A673 (cell line): ENCODE measurements at regions not wholly inside any gene's neighbourhood (a gene's known extent, or its start where the extent isn't known, plus 50 kb on each side); places are given as distances from the start of the nearest gene placed in this dataset.

ENCODE experiments used
- BruUV-seq: library from RNA; stranded (reverse); fragments of 400-500 nt; replicated peaks from 2 replicates; lab custom pipeline; 2021; lab: Mats Ljungman, UMichigan
- CTCF ChIA-PET: fragments of 300-600 bp; sonication (Branson Sonifier 250); formaldehyde crosslinking; loops from one replicate; lab custom pipeline; 2022; ENCODE audit warnings: antibody characterized with exemption; lab: Charles Lee
- POLR2A ChIA-PET: fragments of 300-600 bp; sonication (Branson Sonifier 250); formaldehyde crosslinking; loops from one replicate; lab custom pipeline; 2022; ENCODE audit warnings: antibody characterized with exemption; ENCODE audit not compliant: low non-redundant PET; lab: Charles Lee
- DNase-seq: peaks from one replicate; pipeline ENCODE4 v3.0.0-alpha.2; 2015; ENCODE audit warnings: low spot score
- H3K27ac ChIP-seq: fragments of 200-600 bp; sonication (generic); 2 replicates; pipeline ENCODE4 v1.5.1; 2016; ENCODE audit warnings: mixed run types, low read depth, mild to moderate bottlenecking, mixed read lengths, antibody characterized with exemption, low read length; ENCODE audit not compliant: poor library complexity, severe bottlenecking
- H3K27me3 ChIP-seq: fragments of 200-600 bp; sonication (generic); replicated peaks from 2 replicates; pipeline ENCODE4 v1.6.1; 2017; ENCODE audit warnings: mixed run types, low read depth, mild to moderate bottlenecking, mixed read lengths, antibody characterized with exemption, low read length; ENCODE audit not compliant: insufficient read depth, poor library complexity
- H3K36me3 ChIP-seq: fragments of 200-600 bp; sonication (generic); 2 replicates; pipeline ENCODE4 v1.6.1; 2016; ENCODE audit warnings: mixed run types, mild to moderate bottlenecking, mixed read lengths, antibody characterized with exemption, low read length; ENCODE audit not compliant: insufficient read depth, poor library complexity, severe bottlenecking
- H3K4me1 ChIP-seq: fragments of 200-600 bp; sonication (generic); 2 replicates; pipeline ENCODE4 v1.6.1; 2017; ENCODE audit warnings: mixed run types, mild to moderate bottlenecking, mixed read lengths, antibody characterized with exemption, low read length; ENCODE audit not compliant: insufficient read depth, poor library complexity, severe bottlenecking
- H3K4me3 ChIP-seq: fragments of 200-600 bp; sonication (generic); 2 replicates; pipeline ENCODE4 v1.5.1; 2016; ENCODE audit warnings: low read depth, mixed run types, mild to moderate bottlenecking, mixed read lengths, low read length; ENCODE audit not compliant: poor library complexity, severe bottlenecking
- H3K9me3 ChIP-seq: fragments of 200-600 bp; sonication (generic); 2 replicates; pipeline ENCODE4 v1.6.1; 2016; ENCODE audit warnings: mixed run types, low read depth, mild to moderate bottlenecking, mixed read lengths, antibody characterized with exemption, low read length; ENCODE audit not compliant: poor library complexity, severe bottlenecking
- EZH2 ChIP-seq: fragments of 200-600 bp; sonication (generic); IDR thresholded peaks from 2 replicates; pipeline ENCODE4 v1.6.1; 2017; ENCODE audit warnings: borderline replicate concordance, low read depth, mild to moderate bottlenecking, mixed read lengths, antibody characterized with exemption, low read length; ENCODE audit not compliant: poor library complexity, severe bottlenecking
- intact Hi-C: fragments of 100-400 bp; cut with micrococcal nuclease; formaldehyde crosslinking; loops from one replicate; pipeline ENCODE4 v1.10.0; 2022; ENCODE audit not compliant: unreplicated experiment
- TF ChIP-seq, protein P1 (sequence below): fragments of 300-800, 200-600 bp; sonication (generic); conservative IDR thresholded peaks from 2 replicates; pipeline ENCODE4 v1.5.1; 2017; ENCODE audit warnings: low read depth, mild to moderate bottlenecking, antibody characterized with exemption, low read length, moderate library complexity, mixed read lengths

GRCh38 chr20:50366270-50367103 is 143.7 kb upstream of the PTPN1 start:
- Histone ChIP-seq H3K27ac (peak overlapping the region; percentile 91), H3K4me1 (peaks cover 20% of the 10 kb centered on the region), H3K36me3 (no peaks in the 10 kb centered on the region), H3K27me3 (no peaks in the 10 kb centered on the region), H3K9me3 (no peaks in the 10 kb centered on the region), H3K4me3 (no peak overlapping the region)
- BruUV-seq = no TSS peak
- peak; percentile 99 for DNase-seq
- POLR2A ChIA-PET = no interaction called here
- intact Hi-C loops = loop anchor here (1.0 to 2.0 kb wide), 2 partner anchors 86 to 411 kb away; no protein-coding TSS in a partner anchor
- TF ChIP-seq, protein P1, sequence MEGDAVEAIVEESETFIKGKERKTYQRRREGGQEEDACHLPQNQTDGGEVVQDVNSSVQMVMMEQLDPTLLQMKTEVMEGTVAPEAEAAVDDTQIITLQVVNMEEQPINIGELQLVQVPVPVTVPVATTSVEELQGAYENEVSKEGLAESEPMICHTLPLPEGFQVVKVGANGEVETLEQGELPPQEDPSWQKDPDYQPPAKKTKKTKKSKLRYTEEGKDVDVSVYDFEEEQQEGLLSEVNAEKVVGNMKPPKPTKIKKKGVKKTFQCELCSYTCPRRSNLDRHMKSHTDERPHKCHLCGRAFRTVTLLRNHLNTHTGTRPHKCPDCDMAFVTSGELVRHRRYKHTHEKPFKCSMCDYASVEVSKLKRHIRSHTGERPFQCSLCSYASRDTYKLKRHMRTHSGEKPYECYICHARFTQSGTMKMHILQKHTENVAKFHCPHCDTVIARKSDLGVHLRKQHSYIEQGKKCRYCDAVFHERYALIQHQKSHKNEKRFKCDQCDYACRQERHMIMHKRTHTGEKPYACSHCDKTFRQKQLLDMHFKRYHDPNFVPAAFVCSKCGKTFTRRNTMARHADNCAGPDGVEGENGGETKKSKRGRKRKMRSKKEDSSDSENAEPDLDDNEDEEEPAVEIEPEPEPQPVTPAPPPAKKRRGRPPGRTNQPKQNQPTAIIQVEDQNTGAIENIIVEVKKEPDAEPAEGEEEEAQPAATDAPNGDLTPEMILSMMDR = no peak
- no peak for TF ChIP-seq EZH2
- CTCF ChIA-PET = no interaction called here

DNA sequence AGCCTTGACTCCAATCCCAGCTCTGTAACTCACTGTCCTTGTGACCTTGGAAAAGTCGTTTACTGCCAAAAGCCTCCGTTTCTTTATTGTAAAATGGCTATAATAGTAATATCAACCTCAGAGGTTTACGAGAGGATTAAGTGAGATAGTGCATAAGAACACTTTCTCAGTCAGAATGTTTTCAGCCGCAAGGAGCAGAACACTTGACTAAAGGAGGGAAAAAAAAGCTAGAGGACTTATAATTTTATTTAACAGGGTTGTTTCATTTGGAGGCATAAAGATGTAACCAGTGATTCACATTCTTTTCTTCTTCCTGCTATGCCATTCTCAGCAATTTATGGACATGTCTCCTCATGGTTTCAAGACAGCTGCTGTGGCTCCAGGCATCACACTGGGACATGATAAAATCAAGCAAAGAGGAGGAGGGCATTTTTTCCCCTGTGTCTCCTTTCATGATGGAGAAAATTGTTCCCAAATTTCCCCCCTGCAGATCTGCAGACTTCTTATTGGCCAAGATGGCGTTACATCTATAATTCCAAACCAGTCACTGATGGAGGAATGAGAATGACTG is 143.0 kb upstream of the PTPN1 start:
- DNase-seq = peak; percentile 68
- intact Hi-C loops = loop anchor here (2.0 kb wide), 1 partner anchor 86 kb away; no protein-coding TSS in a partner anchor
- TF ChIP-seq EZH2 = no peak
- ChIA-PET CTCF (no interaction called here), POLR2A (no interaction called here)
- Histone ChIP-seq H3K36me3 (no peaks in the 10 kb centered on the region), H3K27ac (peak overlapping the region; percentile 91), H3K4me3 (no peak overlapping the region), H3K4me1 (peaks cover 23% of the 10 kb centered on the region), H3K27me3 (no peaks in the 10 kb centered on the region), H3K9me3 (no peaks in the 10 kb centered on the region)
- BruUV-seq = TSS peak; percentile 98

DNA sequence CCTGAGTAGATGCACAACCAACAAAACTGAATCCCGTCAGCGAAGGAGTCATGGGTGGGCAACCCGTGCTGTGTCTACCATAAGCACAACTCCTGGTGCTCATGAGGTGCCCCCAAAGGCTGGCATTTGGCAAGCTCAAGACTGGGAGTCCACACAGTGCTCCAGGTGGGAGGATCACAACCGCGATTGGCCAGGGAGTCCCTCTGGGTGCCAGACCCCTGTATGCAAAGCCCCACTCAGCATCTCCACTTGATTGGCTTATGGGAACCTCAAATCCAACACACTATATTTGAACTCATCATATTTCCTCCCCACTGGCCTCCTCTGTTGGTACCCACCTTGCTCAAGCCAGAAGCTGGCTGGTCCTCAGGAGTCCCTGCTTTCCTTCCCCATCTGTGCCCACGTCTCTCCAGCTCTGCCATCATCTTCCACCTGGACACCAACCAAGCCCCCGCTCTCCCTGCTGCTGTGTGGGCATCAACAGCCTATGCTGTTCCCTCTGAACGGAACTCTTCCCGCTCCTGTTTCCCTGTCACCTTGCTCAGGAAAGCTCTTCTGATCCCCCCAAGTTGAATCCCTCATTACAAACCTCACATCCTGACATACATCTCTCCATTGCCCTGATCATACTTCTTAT is 142.3 kb upstream of the PTPN1 start:
- intact Hi-C loops = loop anchor here (2.0 kb wide), 1 partner anchor 85 kb away; no protein-coding TSS in a partner anchor
- no peak for DNase-seq
- H3K4me1 ChIP-seq = peaks cover 29% of the 10 kb centered on the region
- no peaks in the 10 kb centered on the region for H3K36me3 ChIP-seq
- CTCF ChIA-PET = no interaction called here
- BruUV-seq = no TSS peak
- TF ChIP-seq, protein P1 = no peak
- TF ChIP-seq EZH2 = no peak
- POLR2A ChIA-PET = no interaction called here
- H3K27ac ChIP-seq = peak overlapping the region; percentile 91
- no peak overlapping the region for H3K4me3 ChIP-seq
- no peaks in the 10 kb centered on the region for H3K27me3 ChIP-seq
- no peaks in the 10 kb centered on the region for H3K9me3 ChIP-seq
